ENCODE measurements at regions not wholly inside any gene's neighbourhood (a gene's known extent, or its start where the extent isn't known, plus 50 kb on each side); places are given as distances from the start of the nearest gene placed in this dataset.

DNA sequence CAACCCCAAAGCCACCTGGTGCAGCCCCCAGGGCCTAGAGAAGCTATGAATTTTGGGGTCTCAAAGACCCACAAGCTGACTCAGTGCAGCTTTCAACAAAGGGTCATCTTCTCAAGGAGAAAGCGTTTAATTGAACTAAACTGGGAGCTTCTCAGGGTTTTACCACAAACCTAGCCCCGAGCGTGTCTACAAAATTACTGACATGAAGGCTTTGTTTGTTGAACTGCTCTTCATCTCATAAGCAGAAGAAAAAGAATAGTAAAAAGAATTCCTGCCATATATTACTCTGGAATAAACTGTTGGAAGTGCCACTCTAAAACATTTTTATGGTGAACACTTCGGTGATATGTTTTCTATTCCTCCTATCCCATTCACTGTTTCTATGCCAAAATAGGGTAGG is 50.8 kb upstream of the INCENP start:
- DNase-seq (ENCODE audit: low read depth in 2 of 2) = no peak

DNA sequence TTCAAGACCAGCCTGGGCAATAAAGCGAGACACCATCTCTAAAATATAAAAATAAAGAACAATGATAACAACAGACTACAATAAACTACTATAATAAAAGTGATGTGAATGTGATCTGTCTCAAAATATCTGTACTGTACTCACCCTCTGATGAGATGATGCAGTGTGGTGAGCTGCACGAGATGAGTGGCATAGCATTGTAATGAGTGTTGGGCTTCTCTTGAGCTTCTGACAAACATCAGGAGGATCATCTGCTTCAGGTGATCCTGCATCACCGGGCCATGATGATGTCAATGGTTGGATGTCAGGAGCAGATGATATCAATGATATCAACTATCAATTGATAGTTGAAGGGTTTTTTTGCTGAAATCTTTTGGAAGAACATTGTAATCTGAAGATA is 52.4 kb upstream of the INCENP start:
- DNase-seq (ENCODE audit: low read depth in 2 of 2) = no peak

- no peak for DNase-seq (ENCODE audit: low read depth in 2 of 2)
Measured at GRCh38 chr11:62069986-62070919, 53.6 kb upstream of the INCENP start.

DNA sequence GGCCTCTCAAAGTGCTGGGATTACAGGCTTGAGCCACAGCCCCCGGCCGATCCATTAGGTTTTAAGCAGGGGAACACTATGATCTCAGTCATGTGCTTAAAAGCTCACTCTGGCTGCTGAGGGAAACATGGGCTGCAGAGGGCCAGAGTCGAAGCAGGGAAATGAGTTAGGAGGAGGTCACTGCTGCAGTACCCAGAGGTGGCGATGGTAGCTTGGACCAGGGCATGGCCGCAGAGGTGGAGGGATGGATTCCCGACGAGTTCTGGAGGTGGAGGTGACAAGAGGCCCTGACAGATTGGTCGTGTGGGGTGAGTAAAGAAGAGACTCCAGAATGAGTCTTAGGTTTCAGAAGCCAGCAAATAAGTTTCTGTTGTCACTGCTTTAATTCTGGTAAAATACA is 54.4 kb upstream of the INCENP start:
- no peak for DNase-seq (ENCODE audit: low read depth in 2 of 2)

- no peak for DNase-seq (ENCODE audit: low read depth in 2 of 2)
Measured at GRCh38 chr11:62068730-62069129, 55.1 kb upstream of the INCENP start.

GRCh38 chr11:62067741-62068140 is 56.1 kb upstream of the INCENP start:
- DNase-seq (ENCODE audit: low read depth in 2 of 2) = no peak

GRCh38 chr11:62064221-62064620 is 59.6 kb upstream of the INCENP start:
- DNase-seq (ENCODE audit: low read depth in 2 of 2) = no peak

GRCh38 chr11:62062223-62062861 is 61.5 kb upstream of the INCENP start:
- no peak for DNase-seq (ENCODE audit: low read depth in 2 of 2)

- no peak for DNase-seq (ENCODE audit: low read depth in 2 of 2)
Measured at GRCh38 chr11:62061356-62062222, 62.2 kb upstream of the INCENP start.

DNA sequence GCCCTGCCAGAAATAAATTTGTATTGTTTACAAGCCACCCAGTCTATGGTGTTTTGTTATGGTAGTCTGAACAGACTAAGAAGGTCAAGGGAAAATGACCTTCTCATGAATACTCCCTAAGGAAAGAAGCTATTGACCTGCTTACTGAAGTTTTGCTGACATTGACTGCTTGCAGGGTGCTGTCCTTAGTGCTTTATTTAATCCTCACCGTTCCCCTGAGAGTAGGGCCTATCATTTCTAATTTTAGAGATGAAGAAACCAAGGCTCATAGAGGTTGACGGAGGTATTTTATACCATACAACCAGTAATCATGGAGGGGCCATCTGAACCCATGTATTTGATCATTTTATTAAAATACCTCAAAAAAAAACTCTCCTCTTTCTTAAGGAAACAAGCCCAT is 66.7 kb upstream of the INCENP start:
- no peak for DNase-seq (ENCODE audit: low read depth in 2 of 2)

- no peak for DNase-seq (ENCODE audit: low read depth in 2 of 2)
Measured at GRCh38 chr11:62055970-62056369, 67.8 kb upstream of the INCENP start.

DNA sequence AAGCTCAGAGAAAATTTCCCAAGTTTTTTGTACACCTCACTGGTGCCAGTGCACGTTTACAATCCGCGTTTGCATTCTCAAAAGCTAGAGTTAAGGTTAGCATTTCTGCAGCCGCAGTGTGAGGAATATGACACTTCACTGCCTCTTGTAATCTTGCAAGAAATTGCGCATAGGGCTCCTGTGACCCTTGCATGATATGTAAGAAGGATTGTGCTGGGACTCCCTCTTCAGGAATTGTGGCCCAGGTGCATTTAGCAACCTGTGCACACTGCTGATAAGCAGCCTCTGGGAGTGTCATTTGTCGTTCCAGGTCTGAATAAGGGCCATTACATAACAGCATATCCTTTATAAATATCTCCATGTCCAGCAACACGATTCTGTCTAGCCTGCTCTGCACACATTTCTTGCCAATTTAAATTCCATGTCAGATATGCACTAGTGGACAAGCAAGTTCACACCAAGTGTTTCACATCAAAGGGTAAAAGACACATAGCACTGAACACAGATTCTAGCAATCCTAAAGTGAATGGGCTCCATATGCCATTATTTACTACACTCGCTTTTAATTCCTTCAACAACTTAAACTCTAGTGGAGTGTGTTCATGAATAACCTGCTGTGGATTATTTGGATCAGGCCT is 69.2 kb upstream of the INCENP start:
- no peak for DNase-seq (ENCODE audit: low read depth in 2 of 2)

- DNase-seq (ENCODE audit: low read depth in 2 of 2) = no peak
Measured at GRCh38 chr11:62054081-62054480, 69.7 kb upstream of the INCENP start.

DNA sequence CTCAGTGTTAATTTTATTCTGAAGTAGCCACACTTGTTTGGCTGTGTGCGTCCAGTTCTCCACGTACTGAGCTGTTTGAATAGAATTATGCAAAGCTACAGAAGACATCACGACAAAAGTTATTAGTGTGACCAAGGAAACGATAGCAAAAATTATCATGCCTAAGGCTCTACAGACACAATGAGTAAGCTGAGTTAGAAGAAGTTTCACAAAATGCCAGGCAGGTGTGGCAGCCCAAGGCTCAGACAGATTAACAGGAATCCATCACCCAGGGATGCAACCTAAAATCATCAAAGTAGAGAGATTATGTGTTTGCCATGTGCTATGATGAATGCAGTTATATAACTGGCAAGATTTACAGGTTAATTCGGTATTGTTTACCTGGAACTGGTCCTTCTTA is 73.1 kb upstream of the INCENP start:
- DNase-seq (ENCODE audit: low read depth in 2 of 2) = no peak

- no peak for DNase-seq (ENCODE audit: low read depth in 2 of 2)
Measured at GRCh38 chr11:62048100-62048499, 75.7 kb upstream of the INCENP start.

DNA sequence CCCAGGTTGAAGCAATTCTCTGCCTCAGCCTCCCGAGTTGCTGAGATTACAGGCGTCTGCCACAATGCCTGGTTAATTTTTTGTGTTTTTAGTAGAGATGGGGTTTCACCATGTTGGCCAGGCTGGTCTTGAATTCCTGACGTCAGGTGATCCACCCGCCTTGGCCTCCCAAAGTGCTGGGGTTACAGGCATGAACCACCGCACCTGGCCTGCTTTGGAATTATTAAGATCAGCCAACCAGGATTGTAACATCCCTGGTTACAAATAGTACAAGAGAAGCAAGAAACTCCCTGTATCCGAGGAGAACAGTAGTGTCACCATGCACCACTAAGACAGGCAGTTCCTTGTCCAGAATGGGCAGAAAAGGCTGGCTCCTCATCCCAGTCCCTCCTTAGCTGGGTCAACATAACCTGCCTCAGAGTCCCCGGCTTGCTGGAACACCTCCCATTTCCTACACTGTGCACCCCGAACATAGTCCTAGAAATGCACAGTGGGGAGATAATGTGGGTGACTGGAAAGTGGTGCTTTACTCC is 77.2 kb upstream of the INCENP start:
- no peak for DNase-seq (ENCODE audit: low read depth in 2 of 2)

GRCh38 chr11:62044639-62045121 is 77.2 kb upstream of the FTH1 start:
- DNase-seq (ENCODE audit: low read depth in 2 of 2) = no peak

- no peak for DNase-seq (ENCODE audit: low read depth in 2 of 2)
Measured at GRCh38 chr11:62035293-62035692, 67.9 kb upstream of the FTH1 start.

GRCh38 chr11:62034036-62034338 is 66.6 kb upstream of the FTH1 start:
- no peak for DNase-seq (ENCODE audit: low read depth in 2 of 2)

DNA sequence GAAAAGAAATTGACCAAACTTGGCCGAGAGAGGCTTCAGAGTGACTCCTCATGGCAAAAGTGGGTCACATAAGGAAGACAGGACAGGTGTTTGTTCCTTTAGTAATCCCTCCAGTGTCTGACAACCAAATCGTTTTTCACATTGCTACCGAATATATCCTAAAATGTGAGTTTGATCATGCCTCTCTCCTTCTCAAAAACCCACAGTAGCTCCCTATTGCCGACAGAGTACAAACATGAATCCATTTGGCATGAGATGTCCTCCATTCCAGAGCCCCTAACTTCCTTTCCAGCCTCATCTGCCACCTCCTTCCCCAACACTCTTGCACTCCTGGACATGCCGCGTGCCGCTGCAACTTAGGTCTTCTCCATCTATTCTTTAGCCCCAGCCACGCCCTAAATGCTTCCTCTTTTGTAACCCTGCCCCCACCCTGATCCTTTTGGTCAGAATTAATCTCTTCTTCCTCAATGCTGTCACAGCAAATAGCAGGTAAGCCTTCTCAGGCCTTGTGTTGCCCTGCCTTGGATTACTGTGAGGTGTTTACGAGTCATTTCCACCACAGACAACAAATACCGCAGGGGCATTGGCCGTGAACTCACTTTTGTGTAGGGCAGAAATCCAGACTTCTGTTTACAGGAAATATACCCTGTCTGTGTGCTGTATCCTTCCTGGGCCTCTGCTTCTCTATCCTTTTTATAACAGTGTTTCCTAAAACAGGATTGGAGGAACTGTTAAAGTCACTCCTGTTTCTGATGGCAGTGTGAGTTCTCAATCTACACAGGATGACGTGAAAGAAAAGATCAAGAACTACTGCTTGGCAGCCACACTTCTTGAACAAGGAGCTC is 66.0 kb upstream of the FTH1 start:
- DNase-seq (ENCODE audit: low read depth in 2 of 2) = no peak
